B cell (primary cell): ENCODE measurements at regions not wholly inside any gene's neighbourhood (a gene's known extent, or its start where the extent isn't known, plus 50 kb on each side); places are given as distances from the start of the nearest gene placed in this dataset.

ENCODE experiments used
- EZH2 ChIP-seq: IDR thresholded peaks from 2 replicates; pipeline ENCODE4 v1.6.1; 2012; ENCODE audit warnings: borderline replicate concordance, low read depth, mild to moderate bottlenecking, moderate library complexity, low read length; ENCODE audit not compliant: insufficient read depth, poor library complexity, severe bottlenecking
- TF ChIP-seq, protein P1 (sequence below): fragments of 200-600 bp; IDR thresholded peaks from one replicate; pipeline ENCODE4 v1.8.0; 2022; ENCODE audit warnings: antibody characterized with exemption, mild to moderate bottlenecking

DNA sequence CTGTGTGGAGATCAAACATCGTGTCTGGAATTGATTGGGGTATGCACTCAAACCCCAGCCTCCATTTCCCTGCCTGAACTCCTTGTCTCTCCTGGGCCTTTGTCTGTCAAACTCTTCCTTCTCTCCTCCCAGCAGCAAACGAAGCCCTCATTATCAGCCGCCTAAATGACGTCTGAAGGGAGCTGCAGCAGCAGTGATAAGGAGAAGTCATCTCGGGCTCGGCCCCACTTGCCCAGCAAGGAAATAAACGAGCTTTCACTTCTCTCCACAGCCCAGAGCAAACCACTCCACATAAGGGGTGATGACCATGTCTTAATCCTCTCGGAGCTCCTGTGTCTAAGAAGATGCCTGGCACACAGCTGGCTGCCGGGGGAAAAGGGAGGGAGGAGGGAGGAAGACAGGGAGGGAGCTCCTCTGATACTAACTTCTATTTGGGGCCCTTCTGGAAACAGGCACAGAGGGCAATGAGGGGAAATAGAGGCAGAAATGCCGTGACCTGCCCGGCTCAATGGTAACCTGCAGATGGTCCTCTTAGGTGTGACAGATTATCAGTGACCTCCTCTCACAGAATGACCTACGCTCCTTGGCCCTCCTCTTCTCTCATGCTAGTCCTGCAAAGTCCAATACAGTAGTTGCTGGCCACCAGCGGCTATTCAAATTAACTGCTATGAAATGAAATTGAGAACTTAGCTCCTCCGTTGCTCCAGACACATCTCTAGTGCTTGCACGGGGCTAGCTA is 100.4 kb downstream of the PXDC1 start:
- TF ChIP-seq, protein P1, sequence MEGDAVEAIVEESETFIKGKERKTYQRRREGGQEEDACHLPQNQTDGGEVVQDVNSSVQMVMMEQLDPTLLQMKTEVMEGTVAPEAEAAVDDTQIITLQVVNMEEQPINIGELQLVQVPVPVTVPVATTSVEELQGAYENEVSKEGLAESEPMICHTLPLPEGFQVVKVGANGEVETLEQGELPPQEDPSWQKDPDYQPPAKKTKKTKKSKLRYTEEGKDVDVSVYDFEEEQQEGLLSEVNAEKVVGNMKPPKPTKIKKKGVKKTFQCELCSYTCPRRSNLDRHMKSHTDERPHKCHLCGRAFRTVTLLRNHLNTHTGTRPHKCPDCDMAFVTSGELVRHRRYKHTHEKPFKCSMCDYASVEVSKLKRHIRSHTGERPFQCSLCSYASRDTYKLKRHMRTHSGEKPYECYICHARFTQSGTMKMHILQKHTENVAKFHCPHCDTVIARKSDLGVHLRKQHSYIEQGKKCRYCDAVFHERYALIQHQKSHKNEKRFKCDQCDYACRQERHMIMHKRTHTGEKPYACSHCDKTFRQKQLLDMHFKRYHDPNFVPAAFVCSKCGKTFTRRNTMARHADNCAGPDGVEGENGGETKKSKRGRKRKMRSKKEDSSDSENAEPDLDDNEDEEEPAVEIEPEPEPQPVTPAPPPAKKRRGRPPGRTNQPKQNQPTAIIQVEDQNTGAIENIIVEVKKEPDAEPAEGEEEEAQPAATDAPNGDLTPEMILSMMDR = no peak
- no peak for TF ChIP-seq EZH2
